AG04450 (cell line): ENCODE measurements at regions not wholly inside any gene's neighbourhood (a gene's known extent, or its start where the extent isn't known, plus 50 kb on each side); places are given as distances from the start of the nearest gene placed in this dataset.

ENCODE experiments used
- CTCF ChIA-PET: fragments of 300-600, 350-600 bp; formaldehyde crosslinking; extraction: SDS; loops from one replicate; lab custom pipeline; 2022; ENCODE audit warnings: antibody characterized with exemption, inconsistent platforms; lab: Charles Lee
- POLR2A ChIA-PET: fragments of 350-600 bp; formaldehyde crosslinking; extraction: SDS; loops from one replicate; lab custom pipeline; 2021; ENCODE audit warnings: antibody characterized with exemption, inconsistent platforms; lab: Yijun Ruan, JAX
- DNase-seq: peaks from one replicate; pipeline ENCODE4 v3.0.0-alpha.2; 2011; ENCODE audit warnings: low read depth, low spot score
- H3K27ac ChIP-seq: one replicate; pipeline ENCODE4 v1.5.1; 2012; ENCODE audit warnings: low read depth, low read length, control low read depth
- H3K27me3 ChIP-seq: one replicate; pipeline ENCODE4 v1.6.0; 2012; ENCODE audit warnings: low read length; ENCODE audit not compliant: control insufficient read depth, insufficient read depth
- H3K4me3 ChIP-seq: 2 replicates; pipeline ENCODE4 v1.5.1; 2011; ENCODE audit warnings: mild to moderate bottlenecking, low read depth, low read length, control low read depth
- H3K9me3 ChIP-seq: 2 replicates; pipeline ENCODE4 v1.5.1; 2012; ENCODE audit warnings: low read length; ENCODE audit not compliant: control insufficient read depth, insufficient read depth
- CTCF ChIP-seq: IDR thresholded peaks from 2 replicates; pipeline ENCODE4 v1.5.1; 2011; ENCODE audit warnings: low read depth, low read length, control low read depth, inconsistent platforms

- H3K4me3 ChIP-seq, result no peak overlapping the region
- POLR2A ChIA-PET, result no interaction called here
- H3K27ac ChIP-seq, result no peak overlapping the region
- DNase-seq, result no peak
- no peak for TF ChIP-seq CTCF
- CTCF ChIA-PET, result interaction anchor here (1.0 kb wide), 2 partner anchors 31 to 45 kb away, joined by 3 read pairs; no protein-coding TSS in a partner anchor
- H3K27me3 ChIP-seq, result peaks cover 10% of the 10 kb centered on the region
- no peaks in the 10 kb centered on the region for H3K9me3 ChIP-seq
Measured at GRCh38 chr9:126750941-126751725, 53.7 kb upstream of the ZBTB43 start.

DNA sequence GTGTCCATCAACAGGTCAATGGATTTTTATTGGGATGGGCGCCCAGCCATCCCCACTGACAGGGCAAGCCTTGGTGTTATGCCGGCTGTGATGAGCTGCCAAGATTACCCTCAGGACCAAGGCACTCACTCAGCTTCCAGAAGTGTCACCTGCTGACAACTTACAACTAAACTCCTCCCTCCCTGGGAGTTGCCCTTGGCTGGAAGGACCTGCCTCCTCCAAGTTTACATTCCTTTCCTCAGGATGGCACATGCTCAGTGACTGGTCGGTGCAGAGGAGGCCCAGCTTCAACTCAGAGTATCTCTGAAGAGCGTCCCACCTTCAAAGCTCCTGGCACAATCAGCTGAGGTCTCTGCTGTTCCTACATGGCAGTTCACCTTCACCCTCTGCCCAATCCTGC is 52.5 kb upstream of the ZBTB43 start:
- TF ChIP-seq CTCF, result no peak
- Histone ChIP-seq H3K27me3 (peaks cover 12% of the 10 kb centered on the region), H3K4me3 (no peak overlapping the region), H3K9me3 (no peaks in the 10 kb centered on the region), H3K27ac (no peak overlapping the region)
- POLR2A ChIA-PET, result no interaction called here
- DNase-seq, result no peak
- CTCF ChIA-PET, result no interaction called here

DNA sequence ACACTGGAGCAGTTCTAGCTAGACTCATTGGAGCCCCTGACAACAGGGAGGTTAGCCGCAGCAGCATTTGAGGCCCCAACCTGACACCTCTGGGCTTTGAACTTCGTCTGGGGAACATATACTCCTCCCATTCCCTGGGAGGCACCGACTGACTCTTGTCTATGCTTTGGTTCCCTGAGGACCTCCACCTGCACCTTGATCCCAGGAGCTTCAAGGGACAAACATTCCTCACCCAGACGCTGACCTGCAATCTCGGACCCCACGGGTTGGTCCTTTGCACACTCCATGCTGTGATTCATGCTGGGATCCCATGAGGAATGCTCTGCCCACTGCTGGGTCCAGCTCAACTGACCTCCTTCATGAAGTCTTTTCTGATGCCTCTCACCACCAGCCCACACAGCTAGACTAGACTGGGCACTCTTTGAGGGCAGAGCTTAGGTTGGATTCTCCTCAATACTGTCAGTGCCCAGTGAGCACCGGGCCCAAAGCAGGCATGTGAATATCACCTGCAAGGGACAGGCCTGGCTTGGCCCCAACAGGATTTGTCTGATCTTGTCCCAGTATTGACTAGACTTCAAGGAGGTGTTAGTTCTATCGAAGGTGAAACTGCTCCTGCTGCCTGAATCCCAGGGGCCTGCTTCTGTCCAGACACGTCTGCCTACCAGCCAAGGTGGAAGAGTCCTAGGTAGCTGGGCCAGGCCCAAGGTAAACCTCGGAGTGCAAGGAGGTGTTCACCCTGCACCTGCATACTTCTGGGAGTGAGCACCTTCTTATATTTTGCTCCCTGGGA is 51.8 kb upstream of the ZBTB43 start:
- no peak for DNase-seq
- Histone ChIP-seq H3K27ac (no peak overlapping the region), H3K4me3 (no peak overlapping the region), H3K27me3 (peaks cover 12% of the 10 kb centered on the region), H3K9me3 (no peaks in the 10 kb centered on the region)
- ChIA-PET POLR2A (no interaction called here), CTCF (no interaction called here)
- TF ChIP-seq CTCF, result no peak

- Histone ChIP-seq H3K4me3 (no peak overlapping the region), H3K27me3 (peaks cover 17% of the 10 kb centered on the region), H3K27ac (no peak overlapping the region), H3K9me3 (no peaks in the 10 kb centered on the region)
- ChIA-PET CTCF (no interaction called here), POLR2A (no interaction called here)
- DNase-seq, result no peak
- TF ChIP-seq CTCF, result no peak
Measured at GRCh38 chr9:126754436-126755316, 50.2 kb upstream of the ZBTB43 start.
